Skin epidermis (tissue), 12 donors: ENCODE measurements at regions not wholly inside any gene's neighbourhood (a gene's known extent, or its start where the extent isn't known, plus 50 kb on each side); places are given as distances from the start of the nearest gene placed in this dataset.
A peak's percentile ranks its signal among the peaks of the same experiment; 100 is the strongest.
"Not testable (repeated sequence)": the region's sequence is repeated elsewhere in the genome, so short reads cannot be mapped to it uniquely, and the experiment has no call there.

Experiments used
- H3K27ac ChIP-seq, 21 experiments: fragments of 200-600 bp; sonication (generic) in 11 of 21; one replicate each; pipeline ENCODE4 v1.5.0; 2020; ENCODE audit warnings: mild to moderate bottlenecking in 3 of 21, inconsistent platforms in 2 of 21, moderate library complexity in 2 of 21
- H3K4me3 ChIP-seq, 7 experiments: fragments of 200-600 bp; sonication (generic) in 2 of 7; one replicate each; pipeline ENCODE4 v1.5.0; 2020; ENCODE audit warnings: inconsistent platforms in 2 of 7, mild to moderate bottlenecking in 2 of 7, moderate library complexity in 1 of 7

GRCh38 chr5:115440782-115441451 is 103.7 kb downstream of the FEM1C start:
- Histone ChIP-seq H3K4me3 (no peak overlapping the region), H3K27ac (no peak overlapping the region)

DNA sequence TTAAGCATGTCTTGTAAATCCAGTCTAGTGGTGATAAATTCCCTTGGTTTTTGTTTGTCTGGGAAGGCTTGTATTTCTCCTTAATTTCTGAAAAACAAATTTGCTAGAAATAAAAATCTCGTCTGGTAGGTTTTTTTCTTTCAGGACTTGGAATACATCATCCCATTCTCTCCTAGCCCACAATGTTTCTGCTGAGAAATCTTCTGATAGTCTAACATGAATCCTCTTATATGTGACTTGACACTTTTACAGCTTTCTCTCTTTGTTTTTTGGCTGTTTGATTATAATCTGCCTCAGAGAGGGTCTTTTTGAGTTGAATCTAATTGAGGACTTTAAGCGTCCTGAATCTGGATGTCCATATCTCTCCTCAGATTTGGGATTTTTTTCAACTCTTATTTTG is 104.9 kb downstream of the FEM1C start:
- Histone ChIP-seq H3K27ac (no peak overlapping the region), H3K4me3 (no peak overlapping the region)

DNA sequence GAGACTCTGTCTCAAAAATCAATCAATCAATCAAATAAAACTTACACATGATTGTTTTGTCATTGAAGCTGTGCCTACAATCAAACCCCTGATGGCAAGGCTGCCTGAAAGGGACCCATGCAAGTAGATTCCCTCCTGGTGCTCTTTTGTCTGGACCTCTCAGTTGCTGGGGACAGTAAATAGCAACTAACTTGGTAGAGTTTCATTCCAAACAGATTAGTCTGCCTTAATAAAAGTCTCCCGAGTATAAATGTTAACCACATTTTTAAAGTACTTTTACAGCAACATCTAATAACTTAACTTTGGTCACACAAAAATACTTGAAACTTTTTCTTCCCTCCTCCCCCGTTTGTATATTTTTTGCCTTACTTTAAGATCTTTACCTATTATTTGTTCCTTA is 105.5 kb downstream of the FEM1C start:
- peak overlapping the region in 1 of 21 experiments; percentile 9 for H3K27ac ChIP-seq
- H3K4me3 ChIP-seq: no peak overlapping the region

- Histone ChIP-seq H3K4me3 (no peak overlapping the region), H3K27ac (peak overlapping the region in 3 of 21 experiments; percentile 34 to 39 (median 38))
Observed at GRCh38 chr5:115435778-115436712, 108.5 kb downstream of the FEM1C start.

- Histone ChIP-seq H3K4me3 (no peak overlapping the region), H3K27ac (no peak overlapping the region)
Observed at GRCh38 chr5:115435065-115435777, 109.4 kb downstream of the FEM1C start.

DNA sequence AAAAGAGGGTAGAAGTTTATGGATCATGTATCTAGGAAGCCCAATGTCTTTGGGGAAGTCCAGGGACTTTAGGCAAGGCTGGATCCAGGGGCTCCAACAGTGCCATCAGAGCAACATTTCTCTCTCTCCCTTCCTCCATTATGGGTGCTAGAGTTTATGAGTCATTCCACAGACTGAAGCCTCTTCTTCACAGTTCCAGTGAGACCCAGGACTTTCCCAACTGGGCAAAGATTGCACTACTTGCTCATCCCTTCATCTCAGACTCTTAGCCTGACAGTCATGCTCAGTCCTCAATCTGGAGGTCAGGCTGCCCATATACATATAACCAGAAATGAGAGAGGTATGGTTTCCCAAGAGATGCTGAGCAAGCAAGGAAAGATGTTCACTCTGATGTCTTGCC is 110.7 kb downstream of the FEM1C start:
- Histone ChIP-seq H3K4me3 (no peak overlapping the region), H3K27ac (no peak overlapping the region)

GRCh38 chr5:115432691-115433090 is 111.9 kb downstream of the FEM1C start:
- Histone ChIP-seq H3K4me3 (no peak overlapping the region), H3K27ac (no peak overlapping the region)

DNA sequence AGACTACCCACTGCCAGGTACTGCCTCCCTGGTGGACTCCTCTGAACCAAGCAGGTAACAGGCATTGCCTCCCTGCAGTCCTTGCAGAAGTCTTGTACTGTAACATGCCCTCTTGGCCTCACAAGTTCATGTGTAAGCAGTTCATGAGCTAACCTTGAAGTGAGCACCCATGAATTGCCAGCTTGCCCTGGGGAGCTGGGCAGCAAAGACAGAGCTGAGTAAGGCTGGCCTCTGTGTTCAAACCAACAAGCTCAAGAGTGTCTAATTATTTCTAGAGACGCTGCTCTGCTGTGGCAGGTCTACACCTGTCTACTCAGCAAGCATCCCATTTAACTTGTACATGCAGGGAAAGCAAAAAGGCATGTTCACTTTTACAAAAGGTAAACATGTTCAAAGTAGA is 113.5 kb downstream of the FEM1C start:
- no peak overlapping the region for H3K27ac ChIP-seq
- H3K4me3 ChIP-seq: no peak overlapping the region

- no peak overlapping the region for H3K27ac ChIP-seq
- no peak overlapping the region for H3K4me3 ChIP-seq
Observed at GRCh38 chr5:115430374-115430773, 114.2 kb downstream of the FEM1C start.

DNA sequence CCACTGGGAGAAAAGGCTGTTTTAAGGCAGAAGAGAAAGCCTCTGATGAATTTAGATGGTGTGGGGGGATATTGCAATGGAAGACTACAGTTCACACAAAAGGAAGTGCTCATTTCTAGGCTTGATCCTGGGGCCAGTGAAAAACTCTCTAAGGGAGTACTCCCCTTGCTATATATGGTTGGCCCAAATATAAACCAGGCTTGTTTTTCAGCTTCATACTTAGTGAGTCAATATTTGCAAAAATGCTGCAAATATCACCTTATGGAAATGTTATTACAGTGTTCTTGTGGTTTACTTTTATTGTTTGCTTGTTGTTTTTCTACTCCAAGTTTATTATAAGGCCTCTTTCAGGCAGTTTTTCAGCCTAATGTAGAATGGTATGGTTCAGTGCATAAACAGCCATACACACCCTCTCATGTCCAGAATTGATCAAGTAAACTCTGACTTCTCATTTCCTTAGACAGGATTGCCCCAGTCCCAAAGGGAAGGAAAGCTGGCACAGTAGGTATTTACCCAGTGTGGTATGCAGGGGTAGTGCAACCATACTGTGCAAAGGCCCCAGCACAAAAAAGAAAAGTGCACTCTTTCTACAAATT is 115.1 kb downstream of the FEM1C start:
- H3K27ac ChIP-seq: no peak overlapping the region

DNA sequence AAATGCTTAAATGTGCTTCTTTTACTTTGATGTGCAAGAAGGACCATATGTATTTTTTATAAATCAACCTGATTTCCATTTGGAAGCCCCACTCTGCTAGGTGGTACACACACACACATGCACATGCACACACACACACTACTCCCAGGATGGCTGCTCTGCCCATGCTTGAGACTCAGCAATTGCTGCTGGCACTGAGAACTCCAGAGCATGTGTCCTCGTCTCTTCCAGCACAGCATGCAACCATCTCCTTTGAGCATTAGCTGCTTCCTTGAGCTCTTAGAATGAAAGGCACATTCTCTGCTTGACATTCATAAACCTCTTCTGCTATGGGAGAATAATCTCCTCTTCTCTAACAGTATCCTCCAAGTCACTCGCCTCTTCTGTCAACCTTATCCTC is 115.9 kb downstream of the FEM1C start:
- Histone ChIP-seq H3K27ac (no peak overlapping the region), H3K4me3 (no peak overlapping the region)

More for the DNA sequence above, 115.1 kb downstream of the FEM1C start:
- H3K4me3 ChIP-seq: no peak overlapping the region

GRCh38 chr5:115428248-115428647 is 116.3 kb downstream of the FEM1C start:
- Histone ChIP-seq H3K4me3 (no peak overlapping the region), H3K27ac (no peak overlapping the region)

GRCh38 chr5:115424446-115424845 is 120.1 kb downstream of the FEM1C start:
- Histone ChIP-seq H3K27ac (no peak overlapping the region), H3K4me3 (no peak overlapping the region)

DNA sequence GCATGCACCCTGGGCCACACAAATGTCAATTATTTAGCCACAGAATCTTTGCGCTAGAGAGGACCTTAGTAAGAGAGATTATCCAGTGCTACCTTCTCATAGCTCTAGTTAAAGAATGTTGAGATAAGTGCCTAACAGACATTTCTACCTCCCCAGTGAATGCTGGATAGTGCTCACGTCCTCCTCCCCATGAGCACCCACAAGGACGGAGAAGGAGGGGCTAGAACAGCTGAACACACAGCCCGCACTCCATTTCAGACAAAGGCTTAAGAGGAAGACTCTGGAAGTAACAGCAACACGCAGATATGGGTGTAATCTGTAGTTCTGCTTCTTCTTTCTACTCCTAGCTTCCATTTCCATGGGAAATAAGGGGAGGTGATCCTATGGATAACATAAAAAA is 120.5 kb downstream of the FEM1C start:
- peak overlapping the region in 1 of 21 experiments; percentile 13 for H3K27ac ChIP-seq
- H3K4me3 ChIP-seq: no peak overlapping the region

DNA sequence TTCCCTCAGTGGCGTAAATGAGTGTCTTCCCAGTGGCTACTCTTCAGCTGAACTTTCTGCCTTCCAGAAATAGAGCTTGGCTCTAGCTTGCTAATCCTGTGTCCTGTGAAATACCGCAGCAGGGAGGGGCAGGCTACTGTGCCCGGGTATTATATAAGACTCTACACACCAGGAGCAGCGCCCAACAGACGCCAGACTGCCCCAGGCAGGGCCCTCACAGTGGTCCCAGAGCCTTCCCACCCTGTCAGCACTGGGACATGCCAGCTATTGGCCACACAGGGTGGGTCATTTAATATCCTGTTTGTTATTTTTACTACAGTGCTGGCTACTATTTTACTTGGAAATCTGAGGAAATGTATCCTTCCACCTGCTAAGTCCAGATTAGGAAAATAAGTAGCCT is 121.0 kb downstream of the FEM1C start:
- H3K27ac ChIP-seq: peak overlapping the region in 4 of 21 experiments; percentile 5 to 33 (median 19)

GRCh38 chr5:115423051-115423450 is 121.5 kb downstream of the FEM1C start:
- Histone ChIP-seq H3K4me3 (no peak overlapping the region), H3K27ac (peak overlapping the region in 3 of 21 experiments; percentile 5 to 33 (median 12))

More for the DNA sequence above, 121.0 kb downstream of the FEM1C start:
- no peak overlapping the region for H3K4me3 ChIP-seq

DNA sequence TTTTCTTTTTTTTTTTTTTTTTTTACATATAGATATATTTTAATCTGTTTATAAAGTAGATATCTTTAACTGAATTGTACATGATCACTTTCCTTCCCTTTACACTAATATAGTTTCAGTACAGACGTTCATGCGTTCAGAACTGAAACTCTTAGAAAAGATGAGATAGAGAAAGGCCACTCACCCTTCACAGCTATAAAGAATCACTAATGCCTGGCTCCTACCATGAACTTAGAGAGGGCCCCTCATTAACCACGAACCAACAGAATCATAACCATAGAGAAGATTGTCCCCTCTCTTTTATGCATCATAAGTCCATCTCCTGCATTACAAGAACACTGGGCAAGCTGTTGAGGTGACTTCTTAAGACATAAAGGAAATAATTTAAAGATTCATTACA is 123.8 kb downstream of the FEM1C start:
- H3K27ac ChIP-seq, H3K4me3 ChIP-seq: not testable (repeated sequence)

DNA sequence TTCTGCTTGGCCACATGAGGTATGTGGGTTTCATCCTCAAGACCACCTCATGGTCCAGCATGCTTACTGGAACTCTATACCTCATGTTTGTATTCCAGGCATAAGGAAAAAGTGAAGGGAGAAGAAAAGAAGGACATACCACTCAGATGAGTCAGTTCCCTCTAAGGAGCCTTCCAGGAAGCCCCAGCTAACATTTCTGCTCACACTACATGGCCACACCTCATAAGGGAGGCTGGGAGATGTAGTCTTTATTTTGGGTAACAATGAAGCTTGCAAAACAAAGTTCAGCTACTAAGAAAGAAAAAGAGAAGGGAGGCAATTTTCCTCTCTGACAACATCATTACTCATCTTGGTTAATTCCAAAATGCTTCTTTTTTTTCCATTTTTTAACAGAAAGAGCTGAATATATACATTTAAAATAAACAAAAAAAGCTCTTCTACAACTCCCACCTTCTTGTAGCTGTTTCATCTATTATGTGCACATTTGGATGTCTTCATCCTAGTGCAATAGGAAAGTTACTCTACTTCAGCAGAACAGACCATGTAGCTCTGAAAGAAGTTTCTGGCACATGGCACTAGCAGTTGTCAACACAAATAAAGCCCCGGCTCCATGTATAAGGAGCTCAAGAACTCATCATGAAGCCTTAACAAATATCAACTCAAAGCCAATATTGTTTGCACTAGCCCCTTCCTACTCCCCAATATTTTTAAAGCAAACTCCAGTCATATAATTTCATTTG is 123.6 kb upstream of the CCDC112 start:
- H3K4me3 ChIP-seq: no peak overlapping the region
- peak overlapping the region in 2 of 21 experiments; percentile 25 to 37 for H3K27ac ChIP-seq

- H3K4me3 ChIP-seq: no peak overlapping the region
- H3K27ac ChIP-seq: no peak overlapping the region
Observed at GRCh38 chr5:115418788-115419187, 122.3 kb upstream of the CCDC112 start.
